Middle frontal gyrus (tissue), 1 donor: ENCODE measurements at regions not wholly inside any gene's neighbourhood (a gene's known extent, or its start where the extent isn't known, plus 50 kb on each side); places are given as distances from the start of the nearest gene placed in this dataset.

Experiments
- DNase-seq: peaks from one replicate; pipeline ENCODE4 v3.0.0-alpha.2; 2015; ENCODE audit warnings: low spot score; ENCODE audit errors: extremely low spot score

DNA sequence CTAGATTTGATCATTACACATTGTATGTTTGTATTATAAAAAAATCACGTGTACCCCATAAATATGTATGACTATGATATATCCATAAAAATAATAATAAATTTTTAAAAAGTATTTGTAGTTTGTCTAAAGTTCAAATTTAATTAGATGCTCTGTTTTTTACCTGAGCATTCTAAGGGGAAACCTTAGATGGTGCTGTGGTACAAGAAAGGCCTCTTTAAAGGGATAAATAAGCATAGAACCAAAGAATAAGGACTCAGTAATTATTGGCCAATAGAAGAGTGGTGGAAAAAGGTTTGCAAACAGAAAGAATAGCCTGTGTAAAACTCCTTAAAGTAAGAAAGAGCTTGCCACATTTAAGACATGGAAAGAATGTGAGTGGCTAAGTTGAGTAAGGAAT is 580.1 kb upstream of the SEL1L start:
- DNase-seq = no peak

DNA sequence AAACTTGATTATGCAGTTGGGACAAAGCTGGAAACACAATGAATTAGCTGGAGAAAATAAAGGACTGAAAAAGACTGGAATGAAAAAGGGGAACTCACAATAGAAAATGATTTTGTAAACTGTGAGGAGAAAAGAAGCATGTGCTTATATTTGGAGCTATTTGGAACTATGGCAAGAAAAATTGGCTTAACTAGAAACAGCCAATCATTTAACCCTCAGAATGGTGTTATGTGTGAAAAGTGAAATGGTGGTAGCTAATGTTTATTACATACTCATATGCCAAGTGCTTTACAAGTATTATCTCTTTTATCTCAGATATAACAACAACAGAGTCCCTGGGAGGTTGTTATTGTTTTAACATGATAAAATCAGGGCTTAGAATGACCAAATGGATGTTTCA is 583.1 kb upstream of the SEL1L start:
- no peak for DNase-seq

DNA sequence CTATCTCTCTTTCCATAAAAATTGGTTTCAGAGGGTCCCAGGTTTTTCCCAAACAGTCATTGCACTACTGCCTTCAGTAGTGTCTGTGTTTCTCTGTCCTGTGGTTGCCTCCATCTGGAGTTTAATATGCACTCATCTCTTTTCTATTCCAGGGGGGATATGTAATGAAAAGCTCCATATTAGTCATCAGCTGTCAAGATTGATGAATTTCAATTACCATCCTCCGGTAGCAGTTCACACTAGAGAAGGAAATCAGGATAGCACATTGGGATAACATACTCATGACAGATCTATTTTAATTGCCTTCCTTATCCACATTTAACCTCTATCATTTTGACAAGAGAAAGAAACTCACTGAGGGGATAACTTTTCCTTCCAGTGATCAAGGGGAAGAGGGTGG is 589.0 kb upstream of the SEL1L start:
- no peak for DNase-seq

GRCh38 chr14:82124511-82124910 is 590.9 kb upstream of the SEL1L start:
- DNase-seq = no peak

- DNase-seq = no peak
These were observed 592.4 kb upstream of the SEL1L start for GRCh38 chr14:82126006-82126405.

DNA sequence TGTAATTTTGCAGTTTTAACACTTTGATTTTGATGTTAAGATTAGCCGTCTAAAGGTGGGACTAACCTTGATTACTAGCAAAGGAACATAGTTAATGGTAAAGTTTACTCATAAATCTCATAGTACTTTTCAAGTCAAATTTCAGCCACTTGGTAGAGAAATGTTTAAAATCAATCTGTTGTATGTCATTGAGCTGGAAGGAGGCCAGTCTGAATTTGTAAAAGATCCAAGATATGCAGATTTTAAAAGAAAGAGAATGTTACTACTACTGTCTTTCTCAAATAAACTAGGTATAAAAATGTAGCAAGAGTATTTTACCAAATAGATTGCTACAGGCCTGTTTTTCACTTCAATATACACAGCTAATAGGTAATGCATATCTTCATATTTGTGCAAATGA is 600.8 kb upstream of the SEL1L start:
- no peak for DNase-seq

- DNase-seq = no peak
These were observed 604.8 kb upstream of the SEL1L start for GRCh38 chr14:82138431-82138830.

DNA sequence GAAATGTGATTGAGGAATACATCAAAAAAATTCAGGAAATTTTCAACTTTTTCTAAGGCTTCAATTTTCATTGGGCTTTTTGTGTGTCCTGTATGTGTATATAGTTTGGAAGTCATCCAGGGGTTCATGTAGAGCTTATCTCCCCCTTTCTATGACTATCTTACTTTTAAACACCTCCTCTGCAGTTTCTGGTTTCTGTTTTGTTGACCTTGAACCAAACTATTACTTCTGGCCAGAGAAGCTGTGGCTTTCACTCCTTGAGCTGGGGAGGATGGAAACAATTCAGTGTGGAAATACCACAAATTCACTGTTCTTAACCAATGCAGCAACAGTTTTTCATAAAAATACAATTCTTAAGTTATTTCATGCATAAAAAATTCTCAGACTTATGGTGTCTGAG is 613.2 kb upstream of the SEL1L start:
- no peak for DNase-seq

DNA sequence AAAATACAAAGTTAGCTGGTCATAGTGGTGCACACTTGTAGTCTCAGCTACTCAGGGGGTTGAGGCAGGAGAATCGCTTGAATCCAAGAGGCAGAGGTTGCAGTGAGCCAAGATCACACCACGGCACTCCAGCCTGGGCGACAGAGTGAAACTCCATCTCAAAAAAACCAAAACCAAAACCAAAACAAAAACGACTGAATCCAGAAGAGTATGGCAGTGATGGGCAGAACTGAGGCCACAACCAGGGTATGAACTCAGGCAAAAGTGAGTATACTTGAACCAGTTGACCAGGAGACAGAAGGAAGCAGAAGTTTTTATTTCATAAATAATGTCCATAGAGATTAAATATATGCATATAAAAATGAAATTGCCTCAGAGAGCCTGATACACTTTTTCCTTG is 620.0 kb upstream of the SEL1L start:
- DNase-seq = no peak

DNA sequence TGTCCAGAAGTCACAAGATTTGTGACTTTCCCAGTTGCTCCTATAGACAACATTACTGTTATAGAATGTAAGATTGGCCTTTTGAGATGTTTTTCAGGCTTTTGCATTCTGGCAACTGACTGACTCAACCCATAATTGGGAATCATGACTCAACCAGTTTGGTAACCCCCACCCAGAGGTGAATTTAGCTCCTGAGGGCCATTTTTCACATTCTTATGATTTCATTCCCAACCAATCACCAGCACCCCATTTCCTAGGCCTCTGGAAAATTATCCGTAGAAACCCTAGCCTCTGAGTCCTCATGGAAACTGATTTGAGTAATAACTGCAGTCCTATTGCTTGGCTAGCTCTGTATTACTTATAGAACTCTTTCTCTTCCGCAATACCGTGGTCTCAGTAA is 626.0 kb upstream of the SEL1L start:
- DNase-seq = no peak

DNA sequence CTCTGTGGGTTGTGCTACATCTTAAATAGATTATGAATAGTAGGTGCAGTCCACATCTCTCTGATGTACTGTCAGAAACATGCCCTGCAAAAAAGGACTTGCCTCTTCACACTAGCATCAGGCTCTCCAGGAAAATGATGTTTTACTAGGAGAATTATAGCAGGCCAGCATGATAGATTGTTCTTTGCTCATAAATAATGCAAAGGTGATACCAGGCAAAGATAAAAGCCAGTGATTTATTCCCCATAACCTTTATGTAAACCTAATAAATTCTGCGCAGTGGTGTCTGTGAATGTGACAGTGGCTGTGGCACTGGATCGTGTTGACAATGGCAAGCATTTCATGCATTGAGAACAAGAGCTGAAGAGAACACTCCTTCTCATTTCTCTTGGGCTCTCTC is 646.5 kb upstream of the SEL1L start:
- no peak for DNase-seq

DNA sequence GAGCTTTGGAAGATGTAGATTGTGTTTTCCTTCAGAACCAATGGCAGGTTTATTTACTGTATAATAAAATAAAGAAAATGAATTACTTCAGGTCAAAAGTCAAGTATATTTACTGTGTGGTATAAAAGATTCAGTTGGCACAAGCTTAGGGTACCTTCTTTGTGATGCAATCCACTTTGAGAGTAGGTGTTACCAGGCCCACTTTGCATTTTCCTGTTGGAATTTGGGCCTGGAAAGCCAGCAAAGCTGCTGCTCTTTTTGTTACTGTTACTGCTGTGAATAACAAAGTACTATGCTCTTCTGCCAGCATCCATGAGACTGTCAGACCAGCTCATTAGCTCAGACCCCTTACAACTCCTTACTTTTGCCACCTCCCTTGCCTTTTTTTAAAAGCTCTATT is 649.0 kb upstream of the SEL1L start:
- no peak for DNase-seq

DNA sequence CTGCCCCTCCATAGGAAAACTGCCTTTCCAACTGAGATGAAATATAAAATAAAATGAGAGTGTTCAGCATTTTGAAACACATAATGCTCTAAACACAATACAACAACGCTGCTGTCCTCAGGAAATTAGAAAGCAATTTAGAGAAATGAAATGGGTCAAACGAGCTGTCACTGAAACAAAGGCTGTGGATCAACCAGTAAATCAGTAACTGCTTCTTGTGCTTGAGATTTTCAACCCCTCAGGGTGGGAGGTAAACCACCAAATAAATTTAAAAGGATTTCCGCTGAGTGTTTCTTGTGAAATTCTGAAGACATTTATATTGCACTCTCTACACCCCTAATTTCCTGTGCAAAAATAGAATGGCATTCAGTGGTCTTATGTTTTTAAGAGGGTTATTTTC is 657.1 kb upstream of the SEL1L start:
- DNase-seq = no peak

DNA sequence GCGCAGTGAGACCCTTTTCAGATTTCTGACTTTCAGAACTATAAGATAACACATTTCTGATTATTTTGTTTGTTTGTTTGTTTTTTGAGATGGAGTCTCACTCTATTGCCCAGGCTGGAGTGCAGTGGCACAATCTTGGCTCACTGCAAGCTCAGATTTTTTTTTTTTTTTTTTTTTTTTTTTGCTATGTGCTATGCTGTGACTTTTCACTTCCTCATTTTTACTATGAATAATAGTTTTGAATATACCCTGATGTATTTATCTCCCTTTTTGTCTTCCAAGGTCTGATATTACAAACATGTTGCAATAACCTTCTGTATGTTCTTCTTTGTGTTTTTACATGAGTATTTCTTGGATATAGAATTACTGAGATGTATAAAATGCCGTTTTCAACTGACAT is 658.7 kb upstream of the SEL1L start:
- no peak for DNase-seq

- no peak for DNase-seq
These were observed 689.6 kb upstream of the SEL1L start for GRCh38 chr14:82223276-82223675.

DNA sequence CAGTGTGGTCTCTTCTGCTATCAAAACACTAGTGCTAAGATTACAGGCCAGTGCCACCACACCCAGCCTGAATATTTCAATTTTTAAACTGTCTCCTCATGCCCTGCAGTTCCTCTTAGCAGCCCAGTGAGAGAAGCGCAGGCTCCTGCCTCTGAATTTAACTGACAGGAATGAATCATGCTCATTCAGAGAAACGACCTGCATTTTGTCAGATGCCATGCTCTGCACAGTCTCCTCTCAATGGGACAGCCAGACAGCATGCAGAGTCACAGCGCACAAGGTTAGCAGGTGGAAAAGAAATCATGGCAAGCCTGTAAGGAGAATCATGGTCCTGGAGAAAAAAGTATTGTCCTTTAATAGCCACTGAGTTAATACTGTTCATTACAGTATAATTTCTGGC is 691.0 kb upstream of the SEL1L start:
- no peak for DNase-seq

GRCh38 chr14:82230748-82231147 is 697.1 kb upstream of the SEL1L start:
- no peak for DNase-seq

DNA sequence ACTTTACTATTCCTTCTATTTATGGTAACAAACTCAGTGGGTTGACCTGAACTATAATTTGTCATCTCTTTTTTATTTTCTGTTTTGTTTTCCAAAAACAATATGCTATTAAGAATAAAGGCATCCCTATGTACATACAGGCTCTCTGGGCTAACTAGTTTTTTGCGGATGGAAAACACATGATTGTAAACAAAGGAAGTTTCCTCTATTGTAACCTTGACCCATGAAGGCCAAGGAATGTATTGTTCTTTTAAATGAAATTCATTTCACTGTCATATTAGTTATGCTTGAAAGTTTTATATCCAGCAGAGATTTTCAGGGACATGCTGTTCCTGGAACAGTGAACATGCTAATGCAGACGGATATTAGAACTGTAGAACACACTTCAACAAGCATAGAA is 705.0 kb upstream of the SEL1L start:
- no peak for DNase-seq

GRCh38 chr14:82239223-82239622 is 705.6 kb upstream of the SEL1L start:
- DNase-seq = no peak

- no peak for DNase-seq
These were observed 711.1 kb upstream of the SEL1L start for GRCh38 chr14:82244791-82245190.

- no peak for DNase-seq
These were observed 717.8 kb upstream of the SEL1L start for GRCh38 chr14:82251494-82251893.

- no peak for DNase-seq
These were observed 736.6 kb upstream of the SEL1L start for GRCh38 chr14:82270286-82270685.

DNA sequence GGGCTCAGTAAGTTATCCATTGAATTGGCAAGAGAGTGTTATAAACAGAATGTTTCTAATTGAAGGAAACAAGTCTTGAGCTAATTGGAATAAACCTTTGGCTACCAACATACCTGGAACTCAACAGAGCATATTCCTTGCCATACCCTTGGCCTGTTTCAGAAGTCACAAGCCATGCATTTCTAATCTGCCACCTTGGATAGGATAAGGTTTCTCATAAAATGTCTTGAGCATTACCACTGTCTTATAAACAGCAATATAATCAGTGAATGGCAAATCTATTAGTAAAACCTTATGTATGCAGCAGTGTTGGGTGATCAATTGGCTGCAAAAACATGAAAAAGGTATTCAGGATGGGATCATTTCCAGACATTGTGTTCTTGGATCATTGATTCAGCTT is 765.2 kb upstream of the SEL1L start:
- DNase-seq = no peak

GRCh38 chr14:82309199-82309598 is 775.5 kb upstream of the SEL1L start:
- no peak for DNase-seq

DNA sequence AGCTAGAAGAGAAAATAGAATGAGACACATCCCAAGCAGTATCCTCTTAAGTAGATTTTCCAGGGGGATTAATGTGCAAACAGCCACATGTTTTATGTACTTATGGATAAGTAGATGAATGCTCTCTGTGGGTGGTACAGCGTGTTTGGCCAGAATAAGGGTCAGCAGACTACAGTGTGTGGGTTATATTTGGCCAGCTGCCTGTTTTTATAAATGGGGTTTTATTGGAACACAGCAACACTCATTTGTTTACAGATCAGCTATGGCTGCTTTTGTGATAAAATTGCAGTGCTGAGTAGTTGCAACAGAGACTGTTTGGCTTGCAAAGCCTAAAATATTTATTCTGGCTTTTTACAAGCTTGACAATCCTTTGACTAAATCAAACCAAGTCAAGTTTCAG is 780.2 kb upstream of the SEL1L start:
- DNase-seq = no peak
